IMR-90 (cell line): ENCODE measurements at regions not wholly inside any gene's neighbourhood (a gene's known extent, or its start where the extent isn't known, plus 50 kb on each side); places are given as distances from the start of the nearest gene placed in this dataset.

Source experiments
- ATAC-seq: fragments of 200-7000 bp; cut with Tn5 transposase; 2 replicates; pipeline ENCODE4 v1.9.1; 2020; ENCODE audit warnings: low read depth, mild to moderate bottlenecking, moderate library complexity
- BruUV-seq: library from RNA; stranded (reverse); fragments of 400-500 nt; replicated peaks from 2 replicates; lab custom pipeline; 2021; lab: Mats Ljungman, UMichigan
- CTCF ChIA-PET: fragments of 300-600 bp; formaldehyde crosslinking; extraction: SDS; loops from one replicate; lab custom pipeline; 2021; ENCODE audit warnings: antibody characterized with exemption; lab: Yijun Ruan, JAX
- POLR2A ChIA-PET: fragments of 300-600 bp; sonication (Branson Sonifier 250); formaldehyde crosslinking; loops from one replicate; lab custom pipeline; 2022; ENCODE audit warnings: antibody characterized with exemption; ENCODE audit not compliant: unreplicated experiment; lab: Charles Lee
- DNase-seq: peaks from one replicate; pipeline ENCODE4 v3.0.0; 2013
- H2AFZ ChIP-seq: replicated peaks from 2 replicates; pipeline ENCODE3; 2013; ENCODE audit warnings: low read length, mild to moderate bottlenecking; ENCODE audit not compliant: poor library complexity
- H2AK5ac ChIP-seq: 2 replicates; pipeline ENCODE4 v1.6.1; 2013; ENCODE audit warnings: low read depth, low read length, inconsistent platforms
- H2AK9ac ChIP-seq: replicated peaks from 2 replicates; pipeline ENCODE3; 2013; ENCODE audit warnings: mild to moderate bottlenecking, low read depth, low read length, moderate library complexity; ENCODE audit not compliant: poor library complexity
- H2BK120ac ChIP-seq: 2 replicates; pipeline ENCODE4 v1.6.1; 2013; ENCODE audit warnings: low read depth, low read length, inconsistent platforms
- H2BK15ac ChIP-seq: 3 replicates; pipeline ENCODE4 v1.6.1; 2013; ENCODE audit warnings: low read depth, low read length, inconsistent platforms
- H2BK20ac ChIP-seq: 2 replicates; pipeline ENCODE4 v1.6.1; 2013; ENCODE audit warnings: low read depth, mild to moderate bottlenecking, inconsistent platforms, low read length, moderate library complexity
- H2BK5ac ChIP-seq: 2 replicates; pipeline ENCODE4 v1.6.1; 2013; ENCODE audit warnings: mild to moderate bottlenecking, low read depth, low read length, inconsistent platforms; ENCODE audit not compliant: poor library complexity, severe bottlenecking
- H3K14ac ChIP-seq: replicated peaks from 2 replicates; pipeline ENCODE4 v1.6.1; 2013; ENCODE audit warnings: low read depth, low read length, inconsistent platforms
- H3K18ac ChIP-seq: 2 replicates; pipeline ENCODE4 v1.6.1; 2013; ENCODE audit warnings: low read depth, low read length, control low read depth
- H3K23ac ChIP-seq: 2 replicates; pipeline ENCODE4 v1.6.1; 2013; ENCODE audit warnings: low read depth, low read length, inconsistent platforms
- H3K27ac ChIP-seq: 2 replicates; pipeline ENCODE4 v1.5.1; 2013; ENCODE audit warnings: mild to moderate bottlenecking, control low read depth, low read length; ENCODE audit not compliant: insufficient read depth
- H3K27me3 ChIP-seq: 2 replicates; pipeline ENCODE4 v1.6.1; 2013; ENCODE audit warnings: low read length; ENCODE audit not compliant: control insufficient read depth, insufficient read depth
- H3K36me3 ChIP-seq: 2 replicates; pipeline ENCODE4 v1.6.1; 2013; ENCODE audit warnings: low read length, mixed read lengths; ENCODE audit not compliant: control insufficient read depth, insufficient read depth
- H3K4ac ChIP-seq: 2 replicates; pipeline ENCODE4 v1.6.1; 2013; ENCODE audit warnings: low read depth, low read length, inconsistent platforms
- H3K4me1 ChIP-seq: 2 replicates; pipeline ENCODE4 v1.6.1; 2013; ENCODE audit warnings: low read length, mixed read lengths; ENCODE audit not compliant: control insufficient read depth, insufficient read depth
- H3K4me2 ChIP-seq: 2 replicates; pipeline ENCODE4 v1.6.1; 2013; ENCODE audit warnings: low read depth, mild to moderate bottlenecking, control low read depth, low read length, moderate library complexity
- H3K4me3 ChIP-seq: 2 replicates; pipeline ENCODE4 v1.5.1; 2013; ENCODE audit warnings: low read depth, mild to moderate bottlenecking, control low read depth, low read length, moderate library complexity; ENCODE audit not compliant: insufficient read depth
- H3K56ac ChIP-seq: 2 replicates; pipeline ENCODE4 v1.6.1; 2013; ENCODE audit warnings: low read length, inconsistent platforms; ENCODE audit not compliant: insufficient read depth; ENCODE audit errors: extremely low read depth
- H3K79me1 ChIP-seq, 2 experiments: 2 replicates each; pipeline ENCODE4 v1.6.1; 2013; ENCODE audit warnings: low read length in 2 of 2, inconsistent platforms in 1 of 2, low read depth in 1 of 2
- H3K9ac ChIP-seq: 2 replicates; pipeline ENCODE4 v1.6.1; 2013; ENCODE audit warnings: low read depth, low read length, control low read depth
- H3K9me1 ChIP-seq: 2 replicates; pipeline ENCODE4 v1.6.1; 2013; ENCODE audit warnings: low read length, inconsistent platforms; ENCODE audit not compliant: insufficient read depth
- H3K9me3 ChIP-seq: 2 replicates; pipeline ENCODE4 v1.6.1; 2013; ENCODE audit warnings: low read length; ENCODE audit not compliant: control insufficient read depth, insufficient read depth
- H4K20me1 ChIP-seq: 2 replicates; pipeline ENCODE4 v1.6.1; 2013; ENCODE audit warnings: low read length, inconsistent platforms; ENCODE audit not compliant: insufficient read depth
- H4K5ac ChIP-seq: 2 replicates; pipeline ENCODE4 v1.6.1; 2013; ENCODE audit warnings: mild to moderate bottlenecking, low read depth, low read length, control low read depth
- H4K8ac ChIP-seq, 2 experiments: 2 replicates each; pipeline ENCODE4 v1.6.1; 2013; ENCODE audit warnings: low read depth in 2 of 2, low read length in 2 of 2, control low read depth in 1 of 2, inconsistent platforms in 1 of 2
- H4K91ac ChIP-seq: 2 replicates; pipeline ENCODE4 v1.6.1; 2013; ENCODE audit warnings: low read depth, low read length, inconsistent platforms; ENCODE audit not compliant: insufficient read depth
- RFX5 ChIP-seq: IDR thresholded peaks from 2 replicates; pipeline ENCODE4 v1.8.0; 2012; ENCODE audit warnings: low read depth, mild to moderate bottlenecking, low read length, moderate library complexity
- USF2 ChIP-seq: fragments of 150-350 bp; IDR thresholded peaks from 2 replicates; pipeline ENCODE4 v1.6.1; 2017; ENCODE audit warnings: mild to moderate bottlenecking, antibody characterized with exemption, low read length, low read depth
- WGBS, 2 experiments: methylation state at CpG; one replicate each; pipeline versions ENCODE4 v1.1.5 to v1.1.7; 2013; ENCODE audit warnings: missing lambda C conversion rate in 2 of 2; ENCODE audit not compliant: insufficient read length in 1 of 2; ENCODE audit errors: extremely low coverage in 2 of 2; 5-methylcytosine and 5-hydroxymethylcytosine counted together
- dilution Hi-C: fragments of 300-500 bp; cut with HindIII; formaldehyde crosslinking; loops from one replicate; pipeline ENCODE4 v1.14.3; 2018; ENCODE audit warnings: low sequenced_read_pairs; ENCODE audit not compliant: unreplicated experiment
- in situ Hi-C: fragments of 300-500 bp; cut with MboI; formaldehyde crosslinking; loops from 3 replicates; pipeline ENCODE4 v1.14.3; 2019; ENCODE audit warnings: low sequenced_read_pairs, inconsistent platforms, mixed read lengths
- intact Hi-C: fragments of 100-400 bp; cut with micrococcal nuclease; formaldehyde crosslinking; loops from 2 replicates; pipeline ENCODE4 v1.10.0; 2022

DNA sequence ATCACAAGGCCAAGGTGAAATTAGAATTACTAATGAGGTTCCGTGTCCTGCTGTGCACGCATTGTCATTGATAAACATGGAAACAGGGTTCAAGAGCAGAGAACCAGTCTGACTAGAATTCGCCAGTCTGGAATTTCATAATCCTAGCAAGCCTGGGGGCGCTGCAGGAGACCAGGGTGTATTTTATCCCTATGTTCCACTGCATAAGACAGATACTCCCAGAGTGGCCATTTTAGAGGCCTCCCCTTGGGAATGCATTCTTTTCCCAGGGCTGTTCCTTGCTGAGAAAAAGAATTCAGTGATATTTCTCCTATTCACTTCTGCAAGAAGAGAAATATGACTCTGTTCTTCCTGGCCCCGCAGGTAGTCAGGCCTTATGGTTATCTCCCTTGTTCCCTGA, 1387.7 kb downstream of the MAT2B start:
- no peak overlapping the region for H4K5ac ChIP-seq
- no peaks in the 10 kb centered on the region for H3K4me1 ChIP-seq
- no peak overlapping the region for H2BK15ac ChIP-seq
- no peak overlapping the region for H3K14ac ChIP-seq
- no peak overlapping the region for H4K8ac ChIP-seq
- intact Hi-C loops (no loop called here), dilution Hi-C loops (no loop called here), in situ Hi-C loops (no loop called here)
- no peak overlapping the region for H3K4ac ChIP-seq
- H3K27me3 ChIP-seq, result no peaks in the 10 kb centered on the region
- BruUV-seq, result no TSS peak
- H4K20me1 ChIP-seq, result no peaks in the 10 kb centered on the region
- no peaks in the 10 kb centered on the region for H3K9me1 ChIP-seq
- no peak overlapping the region for H3K56ac ChIP-seq
- no peaks in the 10 kb centered on the region for H3K36me3 ChIP-seq
- H2AK5ac ChIP-seq, result no peak overlapping the region
- no peak overlapping the region for H2AK9ac ChIP-seq
- H3K23ac ChIP-seq, result no peak overlapping the region
- no peak overlapping the region for H3K4me3 ChIP-seq
- H3K18ac ChIP-seq, result no peak overlapping the region
- ATAC-seq, result no peak
- ChIA-PET CTCF (no interaction called here), POLR2A (no interaction called here)
- H2BK120ac ChIP-seq, result no peak overlapping the region
- H4K91ac ChIP-seq, result no peak overlapping the region
- no peak overlapping the region for H3K27ac ChIP-seq
- WGBS, 2 experiments, result 54% methylated on average over 3 of the region's 5 CpGs; no CpG with 5 or more reads in 1 of the 2 experiments
- H2BK5ac ChIP-seq, result no peak overlapping the region
- no peak overlapping the region for H3K9ac ChIP-seq
- H3K79me1 ChIP-seq, result no peaks in the 10 kb centered on the region
- H2BK20ac ChIP-seq, result no peak overlapping the region
- H2AFZ ChIP-seq, result no peak overlapping the region
- H3K4me2 ChIP-seq, result no peak overlapping the region
- DNase-seq, result no peak
- H3K9me3 ChIP-seq, result peaks cover 3% of the 10 kb centered on the region; the same call in 1 of the 2 replicates
- TF ChIP-seq USF2 (no peak), RFX5 (no peak)
